Gastroesophageal sphincter (tissue), 3 donors: ENCODE measurements at regions not wholly inside any gene's neighbourhood (a gene's known extent, or its start where the extent isn't known, plus 50 kb on each side); places are given as distances from the start of the nearest gene placed in this dataset.

ENCODE experiments used
- EP300 ChIP-seq: sonication (generic); formaldehyde crosslinking; IDR thresholded peaks from one replicate; pipeline ENCODE4 v1.6.1; 2017; ENCODE audit warnings: antibody characterized with exemption, mild to moderate bottlenecking
- POLR2A ChIP-seq, 2 donors: fragments of 450-650 bp; IDR thresholded peaks; one replicate each; pipeline ENCODE4 v1.6.1; 2017; ENCODE audit warnings: antibody characterized with exemption in 2 of 2, mild to moderate bottlenecking in 2 of 2, moderate library complexity in 1 of 2
- POLR2AphosphoS5 ChIP-seq: sonication (generic); formaldehyde crosslinking; IDR thresholded peaks from one replicate; pipeline ENCODE4 v1.6.1; 2017; ENCODE audit warnings: antibody characterized with exemption
- TF ChIP-seq, protein P1 (sequence below), 4 experiments: fragments of 200-600 bp in 2 of 4; fragments of 450-650 bp in 2 of 4; sonication (generic) in 1 of 4; IDR thresholded peaks; one replicate each; pipeline ENCODE4 v1.5.1; 2017 to 2019; ENCODE audit warnings: antibody characterized with exemption in 4 of 4, mild to moderate bottlenecking in 2 of 4, moderate library complexity in 2 of 4

DNA sequence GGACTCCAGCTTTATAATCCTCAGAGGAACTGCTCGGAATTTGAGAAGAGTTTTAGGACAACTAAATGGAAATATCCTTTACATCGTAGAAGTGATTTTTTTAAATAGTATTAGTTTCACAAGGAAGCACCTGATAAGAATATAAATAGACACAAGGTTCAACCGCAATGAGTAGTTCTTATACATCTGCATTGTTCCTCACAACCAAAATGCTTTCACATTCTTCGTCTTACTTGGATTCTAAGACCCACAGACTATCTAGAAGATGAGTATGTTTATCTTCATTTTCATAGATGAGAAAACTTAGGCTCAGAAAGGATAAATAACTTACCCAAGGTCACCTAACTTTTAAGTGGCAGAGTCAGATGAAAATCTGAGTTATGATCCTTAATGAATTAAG is 469.0 kb downstream of the GALC start:
- no peak for TF ChIP-seq POLR2A (IDR thresholded peaks at IDR 0.05)
- TF ChIP-seq, protein P1, sequence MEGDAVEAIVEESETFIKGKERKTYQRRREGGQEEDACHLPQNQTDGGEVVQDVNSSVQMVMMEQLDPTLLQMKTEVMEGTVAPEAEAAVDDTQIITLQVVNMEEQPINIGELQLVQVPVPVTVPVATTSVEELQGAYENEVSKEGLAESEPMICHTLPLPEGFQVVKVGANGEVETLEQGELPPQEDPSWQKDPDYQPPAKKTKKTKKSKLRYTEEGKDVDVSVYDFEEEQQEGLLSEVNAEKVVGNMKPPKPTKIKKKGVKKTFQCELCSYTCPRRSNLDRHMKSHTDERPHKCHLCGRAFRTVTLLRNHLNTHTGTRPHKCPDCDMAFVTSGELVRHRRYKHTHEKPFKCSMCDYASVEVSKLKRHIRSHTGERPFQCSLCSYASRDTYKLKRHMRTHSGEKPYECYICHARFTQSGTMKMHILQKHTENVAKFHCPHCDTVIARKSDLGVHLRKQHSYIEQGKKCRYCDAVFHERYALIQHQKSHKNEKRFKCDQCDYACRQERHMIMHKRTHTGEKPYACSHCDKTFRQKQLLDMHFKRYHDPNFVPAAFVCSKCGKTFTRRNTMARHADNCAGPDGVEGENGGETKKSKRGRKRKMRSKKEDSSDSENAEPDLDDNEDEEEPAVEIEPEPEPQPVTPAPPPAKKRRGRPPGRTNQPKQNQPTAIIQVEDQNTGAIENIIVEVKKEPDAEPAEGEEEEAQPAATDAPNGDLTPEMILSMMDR (IDR thresholded peaks at IDR 0.05), result no peak
- TF ChIP-seq POLR2AphosphoS5, result no peak
- no peak for TF ChIP-seq EP300
